ENCODE measurements at regions not wholly inside any gene's neighbourhood (a gene's known extent, or its start where the extent isn't known, plus 50 kb on each side); places are given as distances from the start of the nearest gene placed in this dataset.
"Not testable (repeated sequence)": the region's sequence is repeated elsewhere in the genome, so short reads cannot be mapped to it uniquely, and the experiment has no call there.

GRCh38 chr2:198909525-198910267 is 548.0 kb downstream of the SATB2 start:
- DNase-seq: no peak

DNA sequence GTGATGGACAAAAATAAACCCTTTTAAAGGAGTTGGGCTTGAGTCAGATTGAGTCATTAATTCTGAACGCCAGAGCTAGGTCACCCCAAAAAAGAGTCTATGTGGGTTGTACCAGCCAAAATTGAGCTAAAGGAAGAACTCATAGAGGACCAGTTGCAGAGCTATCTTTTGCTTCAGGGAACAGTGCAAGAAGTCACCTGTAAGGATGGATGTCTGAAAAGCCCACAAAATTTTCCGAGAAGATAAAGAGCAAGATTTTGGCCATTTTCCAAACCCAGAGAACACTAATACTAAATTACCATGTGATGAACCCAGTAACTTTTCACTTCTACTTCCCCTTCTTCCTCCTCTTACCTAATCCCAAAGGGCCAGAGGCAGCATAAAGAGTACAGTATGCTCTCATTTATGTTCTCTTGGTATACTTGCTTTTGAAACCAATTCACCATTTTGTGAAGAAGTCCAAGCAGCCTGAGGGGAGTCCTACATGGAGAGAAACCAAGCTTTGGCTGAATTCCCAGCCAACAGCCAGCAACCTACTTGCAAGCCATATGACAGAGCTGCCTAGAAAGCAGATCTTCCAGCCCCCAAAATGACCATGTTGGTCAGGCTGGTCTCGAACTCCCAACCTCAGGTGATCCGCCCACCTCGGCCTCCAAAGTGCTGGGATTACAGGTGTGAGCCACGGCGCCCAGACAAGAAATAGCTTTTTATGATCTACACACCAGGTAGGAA is 551.7 kb downstream of the SATB2 start:
- no peak for DNase-seq

- DNase-seq: no peak
These were observed 555.8 kb downstream of the SATB2 start for GRCh38 chr2:198901894-198902293.

- no peak for DNase-seq
These were observed 557.6 kb downstream of the SATB2 start for GRCh38 chr2:198900141-198900540.

DNA sequence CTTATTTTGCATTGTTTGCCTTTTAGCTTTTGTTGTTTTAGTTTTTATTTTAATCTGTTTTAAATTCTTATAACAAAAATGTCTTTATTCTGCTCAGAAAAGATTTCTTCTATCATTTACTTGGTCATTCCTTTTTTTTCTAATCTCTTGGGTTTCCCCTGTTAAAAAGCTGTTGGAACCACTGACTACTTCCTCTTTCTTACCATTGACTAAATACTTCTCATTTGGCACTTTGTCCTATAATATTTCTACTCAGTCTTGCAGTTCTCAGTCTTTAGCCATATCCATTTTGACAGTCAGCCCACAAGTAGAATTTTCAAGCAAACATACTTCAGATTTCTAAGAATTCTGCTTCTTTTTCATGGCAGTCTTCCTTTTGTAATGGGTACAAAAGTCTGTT is 567.2 kb downstream of the SATB2 start:
- no peak for DNase-seq

DNA sequence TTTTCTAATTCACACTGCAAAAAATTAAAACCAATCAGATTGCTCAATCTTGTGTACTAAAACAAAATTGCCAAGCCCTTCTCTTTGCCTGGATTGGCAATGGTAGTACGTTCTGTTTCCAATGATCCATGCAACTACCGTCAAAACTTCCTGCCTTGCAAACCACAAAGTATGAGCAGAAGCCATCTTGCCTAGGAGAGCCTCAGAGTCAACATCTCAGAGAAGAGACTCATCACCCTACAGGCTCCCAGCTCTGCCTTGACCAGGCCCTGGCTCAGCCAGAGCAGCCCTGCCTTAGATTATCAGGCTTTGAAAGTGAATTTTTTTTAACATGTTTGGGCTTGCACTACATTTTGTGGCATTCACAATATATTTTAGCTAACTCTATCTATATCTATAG is 574.1 kb downstream of the SATB2 start:
- no peak for DNase-seq

- DNase-seq: no peak
These were observed 576.8 kb downstream of the SATB2 start for GRCh38 chr2:198880986-198881385.

DNA sequence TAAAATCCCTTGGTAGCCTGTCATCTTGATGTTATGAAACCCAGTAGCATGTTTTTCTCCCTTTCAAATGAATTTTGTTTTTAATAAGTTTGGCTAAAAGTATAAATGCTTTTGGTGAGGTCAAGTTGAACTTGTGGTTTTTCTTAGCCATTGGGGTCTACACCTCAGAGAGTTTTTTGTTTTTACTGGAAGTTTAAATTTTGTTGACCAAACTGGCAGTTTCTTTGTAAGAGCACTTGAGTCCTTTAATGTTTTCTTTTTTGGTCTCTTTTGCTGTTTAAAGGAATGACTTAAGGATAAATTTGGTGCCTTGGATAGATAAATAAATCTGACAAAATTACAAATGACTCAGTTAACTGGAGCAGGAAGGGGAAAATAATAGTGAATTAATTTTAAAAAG is 577.3 kb downstream of the SATB2 start:
- no peak for DNase-seq

DNA sequence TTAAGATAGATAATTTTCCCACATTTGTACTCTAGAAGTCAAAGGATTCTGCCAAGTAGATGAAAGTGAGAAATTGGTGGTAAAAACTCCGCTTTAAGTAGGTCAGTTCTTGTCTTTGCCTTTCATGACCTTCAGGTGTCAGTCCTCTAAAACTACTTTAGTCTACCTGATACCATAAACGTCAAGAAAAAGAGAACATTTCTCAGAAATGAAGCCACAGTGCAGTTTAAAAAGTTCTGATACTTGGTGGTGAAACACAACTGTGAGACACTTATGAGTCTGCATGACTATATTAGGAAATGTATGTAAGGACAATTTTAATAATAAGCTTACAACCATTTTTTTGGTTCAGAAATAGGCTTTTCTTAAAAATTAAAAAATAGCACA is 583.3 kb downstream of the SATB2 start:
- DNase-seq: no peak

- no peak for DNase-seq
These were observed 584.0 kb downstream of the SATB2 start for GRCh38 chr2:198873503-198874471.

DNA sequence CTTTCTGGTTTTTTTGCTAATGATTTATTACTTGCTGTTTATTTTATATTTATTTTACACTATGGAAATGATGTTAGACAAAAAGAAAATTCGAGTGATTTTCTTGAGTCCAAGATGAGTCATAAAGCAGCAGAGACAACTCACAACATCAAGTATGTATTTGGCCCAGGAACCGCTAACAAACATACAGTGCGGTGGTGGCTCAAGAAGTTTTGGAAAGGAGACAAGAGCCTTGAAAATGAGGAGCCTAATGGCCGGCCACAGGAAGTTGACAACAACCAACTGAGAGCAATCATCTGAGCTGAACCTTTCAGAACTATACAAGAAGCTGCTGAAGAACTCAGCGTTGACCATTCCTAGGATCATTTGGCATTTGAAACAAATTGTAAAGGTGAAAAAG is 594.1 kb downstream of the SATB2 start:
- DNase-seq: no peak

GRCh38 chr2:198861080-198861479 is 596.7 kb downstream of the SATB2 start:
- DNase-seq: no peak

GRCh38 chr2:198857246-198857645 is 600.5 kb downstream of the SATB2 start:
- DNase-seq: no peak

- not testable (repeated sequence) for DNase-seq
These were observed 602.0 kb downstream of the SATB2 start for GRCh38 chr2:198855746-198856145.

DNA sequence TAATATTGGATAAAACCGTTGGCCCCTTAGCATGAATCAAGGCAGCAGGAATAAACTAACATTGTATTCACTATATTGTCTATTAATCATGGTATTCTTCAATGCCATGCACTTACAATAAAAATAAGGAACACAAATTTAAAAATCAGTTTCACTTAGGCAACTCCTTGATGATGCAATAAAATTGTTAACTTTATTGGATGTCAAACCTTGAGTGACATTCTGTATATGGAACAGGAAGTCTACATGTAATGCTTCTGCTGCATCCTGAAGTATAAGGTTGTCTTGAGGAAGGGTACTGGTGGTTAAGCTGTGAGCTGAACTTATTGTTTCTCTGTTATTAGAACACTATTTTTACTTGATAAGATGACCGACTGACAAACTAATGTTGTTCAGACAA is 605.5 kb downstream of the SATB2 start:
- no peak for DNase-seq

DNA sequence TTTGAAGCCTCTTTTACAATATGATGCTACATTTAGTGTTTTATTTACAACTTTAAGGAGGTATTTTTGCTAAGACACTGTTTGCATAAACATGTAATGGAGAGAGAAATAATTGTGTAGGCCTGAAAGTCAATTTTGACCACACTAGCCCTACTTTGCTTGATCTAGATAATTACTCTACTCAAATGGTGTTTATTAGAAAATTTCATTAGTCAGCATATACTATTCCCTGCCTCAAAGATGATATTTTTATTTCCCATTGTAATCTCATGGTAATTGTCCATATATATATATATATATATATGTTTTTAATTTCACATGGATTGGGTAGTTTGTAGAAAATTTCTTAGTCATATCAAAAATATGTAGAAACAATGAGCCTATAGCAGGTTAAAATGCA is 632.2 kb downstream of the SATB2 start:
- DNase-seq: no peak

- no peak for DNase-seq
These were observed 640.2 kb downstream of the SATB2 start for GRCh38 chr2:198817536-198817935.

GRCh38 chr2:198815626-198816025 is 642.1 kb downstream of the SATB2 start:
- DNase-seq: no peak

GRCh38 chr2:198811198-198811597 is 646.5 kb downstream of the SATB2 start:
- DNase-seq: no peak

DNA sequence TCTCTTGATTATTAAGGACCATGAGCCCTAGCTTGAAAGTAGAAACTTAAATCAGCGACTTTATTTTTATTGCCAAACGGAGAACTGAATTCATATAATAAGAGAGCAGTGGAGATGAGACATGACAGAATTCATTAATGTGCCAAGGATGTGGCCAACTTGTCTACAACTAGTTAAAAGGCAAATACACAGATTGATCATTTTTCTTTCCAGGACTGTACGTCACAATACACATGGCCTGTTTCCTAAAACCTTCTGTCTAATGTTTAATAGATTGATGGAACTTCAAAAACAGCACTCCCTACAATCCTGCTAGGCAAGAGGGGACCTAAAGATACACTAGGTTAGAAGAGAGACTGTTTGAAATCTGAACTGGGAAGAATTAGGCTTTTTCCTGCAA is 647.8 kb downstream of the SATB2 start:
- DNase-seq: no peak

- DNase-seq: no peak
These were observed 650.6 kb downstream of the SATB2 start for GRCh38 chr2:198807131-198807530.

- DNase-seq: no peak
These were observed 662.3 kb downstream of the SATB2 start for GRCh38 chr2:198795419-198795818.

- DNase-seq: no peak
These were observed 666.1 kb downstream of the SATB2 start for GRCh38 chr2:198791623-198792022.

All from NCI-H1048 (cell line).